HFFc6 (cell line): ENCODE measurements at regions not wholly inside any gene's neighbourhood (a gene's known extent, or its start where the extent isn't known, plus 50 kb on each side); places are given as distances from the start of the nearest gene placed in this dataset.

Experiments used
- DNase-seq: peaks from one replicate; pipeline ENCODE4 v3.0.0-alpha.2; 2018
- H3K27ac Mint-ChIP-seq: 2 replicates; pipeline ENCODE4 v1.8.0; 2020; ENCODE audit warnings: mild to moderate bottlenecking, mixed read lengths
- H3K27me3 Mint-ChIP-seq: 2 replicates; pipeline ENCODE4 v1.8.0; 2021; ENCODE audit warnings: mild to moderate bottlenecking, moderate library complexity, mixed read lengths; ENCODE audit not compliant: insufficient read depth
- H3K36me3 Mint-ChIP-seq: 2 replicates; pipeline ENCODE4 v1.8.0; 2021; ENCODE audit warnings: low read depth, mixed read lengths
- H3K4me1 Mint-ChIP-seq: 2 replicates; pipeline ENCODE4 v1.8.0; 2020; ENCODE audit warnings: low read depth, mixed read lengths
- H3K4me3 Mint-ChIP-seq: 2 replicates; pipeline ENCODE4 v1.8.0; 2020; ENCODE audit warnings: mild to moderate bottlenecking, moderate library complexity, mixed read lengths
- H3K9me3 Mint-ChIP-seq: 2 replicates; pipeline ENCODE4 v1.8.0; 2020; ENCODE audit warnings: mild to moderate bottlenecking, mixed read lengths
- TF ChIP-seq, protein P1 (sequence below): fragments of 200-600 bp; sonication (generic); IDR thresholded peaks from 2 replicates; pipeline ENCODE4 v1.5.0; 2021; ENCODE audit warnings: antibody characterized with exemption, mild to moderate bottlenecking

GRCh38 chr9:129230302-129230701 is 52.2 kb upstream of the IER5L start:
- no peak overlapping the region for H3K4me3 Mint-ChIP-seq
- no peaks in the 10 kb centered on the region for H3K27me3 Mint-ChIP-seq
- TF ChIP-seq, protein P1, sequence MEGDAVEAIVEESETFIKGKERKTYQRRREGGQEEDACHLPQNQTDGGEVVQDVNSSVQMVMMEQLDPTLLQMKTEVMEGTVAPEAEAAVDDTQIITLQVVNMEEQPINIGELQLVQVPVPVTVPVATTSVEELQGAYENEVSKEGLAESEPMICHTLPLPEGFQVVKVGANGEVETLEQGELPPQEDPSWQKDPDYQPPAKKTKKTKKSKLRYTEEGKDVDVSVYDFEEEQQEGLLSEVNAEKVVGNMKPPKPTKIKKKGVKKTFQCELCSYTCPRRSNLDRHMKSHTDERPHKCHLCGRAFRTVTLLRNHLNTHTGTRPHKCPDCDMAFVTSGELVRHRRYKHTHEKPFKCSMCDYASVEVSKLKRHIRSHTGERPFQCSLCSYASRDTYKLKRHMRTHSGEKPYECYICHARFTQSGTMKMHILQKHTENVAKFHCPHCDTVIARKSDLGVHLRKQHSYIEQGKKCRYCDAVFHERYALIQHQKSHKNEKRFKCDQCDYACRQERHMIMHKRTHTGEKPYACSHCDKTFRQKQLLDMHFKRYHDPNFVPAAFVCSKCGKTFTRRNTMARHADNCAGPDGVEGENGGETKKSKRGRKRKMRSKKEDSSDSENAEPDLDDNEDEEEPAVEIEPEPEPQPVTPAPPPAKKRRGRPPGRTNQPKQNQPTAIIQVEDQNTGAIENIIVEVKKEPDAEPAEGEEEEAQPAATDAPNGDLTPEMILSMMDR = no peak
- DNase-seq = no peak
- H3K4me1 Mint-ChIP-seq = peaks cover 8% of the 10 kb centered on the region
- no peak overlapping the region for H3K27ac Mint-ChIP-seq
- peaks cover 16% of the 10 kb centered on the region for H3K9me3 Mint-ChIP-seq
- peaks cover 12% of the 10 kb centered on the region for H3K36me3 Mint-ChIP-seq
